ENCODE measurements at regions not wholly inside any gene's neighbourhood (a gene's known extent, or its start where the extent isn't known, plus 50 kb on each side); places are given as distances from the start of the nearest gene placed in this dataset.

DNA sequence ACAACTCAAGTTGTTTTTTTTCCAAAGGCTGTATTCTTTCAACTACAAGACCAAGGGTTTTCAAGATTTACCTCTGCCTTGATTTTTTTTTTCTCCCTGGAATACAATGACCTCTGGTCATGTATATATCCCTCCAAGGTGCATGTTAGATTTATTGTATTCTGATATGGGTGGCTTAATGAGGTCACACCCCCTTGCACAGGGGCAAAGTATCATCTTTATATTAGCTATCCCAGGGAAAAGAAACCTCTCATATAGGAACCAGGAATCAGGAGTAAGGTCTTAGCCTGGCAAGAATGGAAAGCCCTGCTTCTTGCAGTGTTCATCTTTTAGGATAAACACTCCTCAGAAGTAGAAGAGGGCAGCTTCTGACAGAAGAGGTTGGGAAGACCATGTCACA is 516.9 kb upstream of the TENM4 start:
- TF ChIP-seq EP300 (IDR thresholded peaks at IDR 0.05; ENCODE audit: borderline replicate concordance) = no peak
- TF ChIP-seq EGR1 (IDR thresholded peaks at IDR 0.05) = no peak
- TF ChIP-seq, protein P1, sequence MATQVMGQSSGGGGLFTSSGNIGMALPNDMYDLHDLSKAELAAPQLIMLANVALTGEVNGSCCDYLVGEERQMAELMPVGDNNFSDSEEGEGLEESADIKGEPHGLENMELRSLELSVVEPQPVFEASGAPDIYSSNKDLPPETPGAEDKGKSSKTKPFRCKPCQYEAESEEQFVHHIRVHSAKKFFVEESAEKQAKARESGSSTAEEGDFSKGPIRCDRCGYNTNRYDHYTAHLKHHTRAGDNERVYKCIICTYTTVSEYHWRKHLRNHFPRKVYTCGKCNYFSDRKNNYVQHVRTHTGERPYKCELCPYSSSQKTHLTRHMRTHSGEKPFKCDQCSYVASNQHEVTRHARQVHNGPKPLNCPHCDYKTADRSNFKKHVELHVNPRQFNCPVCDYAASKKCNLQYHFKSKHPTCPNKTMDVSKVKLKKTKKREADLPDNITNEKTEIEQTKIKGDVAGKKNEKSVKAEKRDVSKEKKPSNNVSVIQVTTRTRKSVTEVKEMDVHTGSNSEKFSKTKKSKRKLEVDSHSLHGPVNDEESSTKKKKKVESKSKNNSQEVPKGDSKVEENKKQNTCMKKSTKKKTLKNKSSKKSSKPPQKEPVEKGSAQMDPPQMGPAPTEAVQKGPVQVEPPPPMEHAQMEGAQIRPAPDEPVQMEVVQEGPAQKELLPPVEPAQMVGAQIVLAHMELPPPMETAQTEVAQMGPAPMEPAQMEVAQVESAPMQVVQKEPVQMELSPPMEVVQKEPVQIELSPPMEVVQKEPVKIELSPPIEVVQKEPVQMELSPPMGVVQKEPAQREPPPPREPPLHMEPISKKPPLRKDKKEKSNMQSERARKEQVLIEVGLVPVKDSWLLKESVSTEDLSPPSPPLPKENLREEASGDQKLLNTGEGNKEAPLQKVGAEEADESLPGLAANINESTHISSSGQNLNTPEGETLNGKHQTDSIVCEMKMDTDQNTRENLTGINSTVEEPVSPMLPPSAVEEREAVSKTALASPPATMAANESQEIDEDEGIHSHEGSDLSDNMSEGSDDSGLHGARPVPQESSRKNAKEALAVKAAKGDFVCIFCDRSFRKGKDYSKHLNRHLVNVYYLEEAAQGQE (IDR thresholded peaks at IDR 0.05; ENCODE audit: low read depth) = no peak
- no peak for TF ChIP-seq YY1 (IDR thresholded peaks at IDR 0.05; ENCODE audit: low read depth)
- TF ChIP-seq, protein P2, sequence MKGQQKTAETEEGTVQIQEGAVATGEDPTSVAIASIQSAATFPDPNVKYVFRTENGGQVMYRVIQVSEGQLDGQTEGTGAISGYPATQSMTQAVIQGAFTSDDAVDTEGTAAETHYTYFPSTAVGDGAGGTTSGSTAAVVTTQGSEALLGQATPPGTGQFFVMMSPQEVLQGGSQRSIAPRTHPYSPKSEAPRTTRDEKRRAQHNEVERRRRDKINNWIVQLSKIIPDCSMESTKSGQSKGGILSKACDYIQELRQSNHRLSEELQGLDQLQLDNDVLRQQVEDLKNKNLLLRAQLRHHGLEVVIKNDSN (IDR thresholded peaks at IDR 0.05) = no peak
- no peak for TF ChIP-seq TEAD4 (IDR thresholded peaks at IDR 0.05)
- TF ChIP-seq TCF12 (IDR thresholded peaks at IDR 0.05; ENCODE audit: low read depth) = no peak
- TF ChIP-seq NFIC (IDR thresholded peaks at IDR 0.05) = no peak
- TF ChIP-seq, protein P3, sequence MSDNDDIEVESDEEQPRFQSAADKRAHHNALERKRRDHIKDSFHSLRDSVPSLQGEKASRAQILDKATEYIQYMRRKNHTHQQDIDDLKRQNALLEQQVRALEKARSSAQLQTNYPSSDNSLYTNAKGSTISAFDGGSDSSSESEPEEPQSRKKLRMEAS (IDR thresholded peaks at IDR 0.05) = no peak
- TF ChIP-seq CREB1 (IDR thresholded peaks at IDR 0.05; ENCODE audit: low read depth) = no peak
- TF ChIP-seq RAD21 (IDR thresholded peaks at IDR 0.05; ENCODE audit: low read depth) = no peak
- no peak for TF ChIP-seq ZBTB7A (IDR thresholded peaks at IDR 0.05; ENCODE audit: low read depth)
- no peak for TF ChIP-seq CEBPB (IDR thresholded peaks at IDR 0.05)
- no peak for TF ChIP-seq TAF1 (IDR thresholded peaks at IDR 0.05; ENCODE audit: low read depth)
- TF ChIP-seq FOXM1 (IDR thresholded peaks at IDR 0.05; ENCODE audit: borderline replicate concordance, low read depth) = no peak

DNA sequence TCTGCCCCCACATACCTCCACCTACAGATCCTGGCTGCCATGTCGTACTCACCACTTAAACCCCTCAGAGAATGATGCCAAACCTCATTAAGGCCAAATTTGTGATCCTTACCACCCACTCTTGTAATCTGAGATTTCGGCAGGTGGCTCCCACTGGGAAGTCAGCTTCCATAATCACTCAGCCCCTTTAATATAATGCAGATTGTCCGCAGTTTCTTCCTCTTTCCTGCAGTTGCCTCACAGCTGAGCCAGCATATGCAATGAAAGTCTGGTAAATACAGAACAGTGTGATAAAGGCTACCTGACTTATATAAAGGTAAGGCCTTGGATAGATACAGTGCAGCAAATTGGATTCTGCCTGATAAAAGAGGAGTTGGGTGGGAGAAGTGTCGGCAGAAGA is 515.2 kb upstream of the TENM4 start:
- no peak for TF ChIP-seq CEBPB (IDR thresholded peaks at IDR 0.05)
- TF ChIP-seq TEAD4 (IDR thresholded peaks at IDR 0.05) = no peak
- TF ChIP-seq TAF1 (IDR thresholded peaks at IDR 0.05; ENCODE audit: low read depth) = no peak
- TF ChIP-seq TCF12 (IDR thresholded peaks at IDR 0.05; ENCODE audit: low read depth) = no peak
- TF ChIP-seq, protein P3 (IDR thresholded peaks at IDR 0.05) = no peak

DNA sequence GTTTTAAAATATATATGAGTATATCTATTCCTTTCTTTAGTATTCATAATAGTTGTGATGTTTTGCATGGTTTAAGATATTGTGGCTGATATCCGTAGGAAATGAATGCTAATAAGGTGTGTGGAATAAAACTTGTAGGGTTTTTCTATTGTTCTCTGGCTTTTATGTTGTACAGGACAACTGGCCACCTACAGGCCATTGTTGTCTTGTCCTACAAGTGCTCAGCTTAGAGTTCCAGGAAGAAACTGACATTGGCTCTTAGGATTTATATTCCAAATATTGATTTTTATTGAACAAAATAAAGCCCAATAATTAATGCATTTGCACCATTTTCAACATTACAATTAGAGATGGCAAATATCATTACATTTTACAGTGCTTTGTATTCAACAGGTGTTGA is 512.8 kb upstream of the TENM4 start:
- TF ChIP-seq CEBPB (IDR thresholded peaks at IDR 0.05) (no peak), EP300 (IDR thresholded peaks at IDR 0.05; ENCODE audit: borderline replicate concordance) (no peak), TEAD4 (IDR thresholded peaks at IDR 0.05) (no peak), TAF1 (IDR thresholded peaks at IDR 0.05; ENCODE audit: low read depth) (no peak), RAD21 (IDR thresholded peaks at IDR 0.05; ENCODE audit: low read depth) (no peak), EGR1 (IDR thresholded peaks at IDR 0.05) (no peak), NFIC (IDR thresholded peaks at IDR 0.05) (no peak)
- TF ChIP-seq, protein P2 (IDR thresholded peaks at IDR 0.05) = no peak

DNA sequence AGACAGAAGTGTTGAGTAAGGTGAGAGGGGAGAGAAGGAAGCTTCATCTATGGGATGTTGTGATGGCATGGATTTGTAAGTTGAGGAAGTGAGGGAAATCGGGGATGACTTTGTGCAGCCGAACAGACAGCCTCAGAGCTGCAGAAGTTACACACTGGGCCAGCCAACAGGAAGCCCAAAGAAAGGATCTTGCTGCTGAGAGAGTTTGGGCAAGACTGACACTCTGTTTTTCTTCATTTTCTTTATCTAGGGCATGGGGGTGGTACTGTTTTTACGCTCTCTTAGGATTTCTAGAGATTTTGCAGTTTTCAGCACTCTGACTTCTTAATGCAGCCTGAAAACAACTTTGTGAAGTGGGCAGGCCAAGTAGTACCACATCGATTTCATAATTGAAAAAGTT is 509.9 kb upstream of the TENM4 start:
- no peak for TF ChIP-seq EGR1 (IDR thresholded peaks at IDR 0.05)
- TF ChIP-seq, protein P3 (IDR thresholded peaks at IDR 0.05) = no peak
- TF ChIP-seq FOXM1 (IDR thresholded peaks at IDR 0.05; ENCODE audit: borderline replicate concordance, low read depth) = no peak
- TF ChIP-seq TAF1 (IDR thresholded peaks at IDR 0.05; ENCODE audit: low read depth) = no peak
- TF ChIP-seq NFIC (IDR thresholded peaks at IDR 0.05) = no peak
- no peak for TF ChIP-seq CREB1 (IDR thresholded peaks at IDR 0.05; ENCODE audit: low read depth)
- TF ChIP-seq TCF12 (IDR thresholded peaks at IDR 0.05; ENCODE audit: low read depth) = no peak
- no peak for TF ChIP-seq CEBPB (IDR thresholded peaks at IDR 0.05)
- TF ChIP-seq TEAD4 (IDR thresholded peaks at IDR 0.05) = no peak

DNA sequence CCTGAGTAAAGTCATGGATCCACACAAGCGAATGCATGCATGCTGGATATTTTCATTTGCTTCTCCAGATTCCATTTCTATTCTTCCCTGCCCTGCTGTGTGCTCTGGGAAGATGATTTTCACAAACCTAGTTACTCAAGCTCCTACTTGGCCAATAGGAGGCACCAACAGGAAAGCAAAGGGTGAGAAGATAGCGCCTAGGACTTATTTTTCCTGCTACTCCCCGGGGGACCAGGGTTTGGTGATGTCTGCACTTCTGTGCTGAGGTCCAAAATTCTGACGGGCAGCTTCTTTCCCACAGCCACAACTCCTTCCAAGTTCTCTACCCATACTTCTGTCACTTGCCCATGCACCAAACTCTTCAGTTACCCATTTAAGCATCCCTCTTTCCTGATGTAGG is 509.3 kb upstream of the TENM4 start:
- TF ChIP-seq TCF12 (IDR thresholded peaks at IDR 0.05; ENCODE audit: low read depth) = no peak
- TF ChIP-seq, protein P1 (IDR thresholded peaks at IDR 0.05; ENCODE audit: low read depth) = no peak

DNA sequence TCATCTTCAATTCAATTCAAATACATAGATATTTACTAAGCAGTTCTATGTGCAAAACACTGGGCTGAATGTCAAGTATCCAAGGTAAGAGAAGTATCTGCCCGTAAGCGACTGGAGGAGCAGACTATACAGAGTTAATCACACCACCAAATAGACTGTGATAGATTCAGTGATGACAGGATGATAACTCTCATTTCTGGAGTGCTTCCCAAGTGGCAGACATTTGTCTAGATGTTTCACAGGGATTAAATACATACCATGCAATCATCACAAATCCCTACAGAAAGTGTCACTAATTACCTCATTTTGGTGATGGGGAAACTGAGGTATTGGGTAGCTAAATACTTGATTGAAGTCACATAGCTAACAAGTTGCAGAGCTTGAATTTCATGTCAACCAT is 508.7 kb upstream of the TENM4 start:
- no peak for TF ChIP-seq FOXM1 (IDR thresholded peaks at IDR 0.05; ENCODE audit: borderline replicate concordance, low read depth)
- no peak for TF ChIP-seq NFIC (IDR thresholded peaks at IDR 0.05)
- TF ChIP-seq TAF1 (IDR thresholded peaks at IDR 0.05; ENCODE audit: low read depth) = no peak
- no peak for TF ChIP-seq CEBPB (IDR thresholded peaks at IDR 0.05)
- TF ChIP-seq TCF12 (IDR thresholded peaks at IDR 0.05; ENCODE audit: low read depth) = no peak
- TF ChIP-seq ZBTB7A (IDR thresholded peaks at IDR 0.05; ENCODE audit: low read depth) = no peak
- TF ChIP-seq, protein P2 (IDR thresholded peaks at IDR 0.05) = no peak
- TF ChIP-seq, protein P3 (IDR thresholded peaks at IDR 0.05) = no peak
- TF ChIP-seq RAD21 (IDR thresholded peaks at IDR 0.05; ENCODE audit: low read depth) = no peak
- TF ChIP-seq EGR1 (IDR thresholded peaks at IDR 0.05) = no peak
- TF ChIP-seq, protein P1 (IDR thresholded peaks at IDR 0.05; ENCODE audit: low read depth) = no peak
- TF ChIP-seq EP300 (IDR thresholded peaks at IDR 0.05; ENCODE audit: borderline replicate concordance) = no peak
- no peak for TF ChIP-seq YY1 (IDR thresholded peaks at IDR 0.05; ENCODE audit: low read depth)
- no peak for TF ChIP-seq TEAD4 (IDR thresholded peaks at IDR 0.05)

All from Ishikawa (cell line).